Body of pancreas (tissue), 4 donors: ENCODE measurements at regions not wholly inside any gene's neighbourhood (a gene's known extent, or its start where the extent isn't known, plus 50 kb on each side); places are given as distances from the start of the nearest gene placed in this dataset.
"Not testable (repeated sequence)": the region's sequence is repeated elsewhere in the genome, so short reads cannot be mapped to it uniquely, and the experiment has no call there.

Experiments
- POLR2A ChIP-seq, 3 donors: fragments of 450-650 bp; IDR thresholded peaks; one replicate each; pipeline ENCODE4 v1.6.1; 2016; ENCODE audit warnings: antibody characterized with exemption in 3 of 3, mild to moderate bottlenecking in 2 of 3
- TF ChIP-seq, protein P1 (sequence below), 7 experiments: fragments of 450-650 bp in 4 of 7; fragments of 200-600 bp in 3 of 7; sonication (generic) in 3 of 7; IDR thresholded peaks; one replicate each; pipeline ENCODE4 v1.5.1; 2016 to 2019; ENCODE audit warnings: antibody characterized with exemption in 7 of 7

DNA sequence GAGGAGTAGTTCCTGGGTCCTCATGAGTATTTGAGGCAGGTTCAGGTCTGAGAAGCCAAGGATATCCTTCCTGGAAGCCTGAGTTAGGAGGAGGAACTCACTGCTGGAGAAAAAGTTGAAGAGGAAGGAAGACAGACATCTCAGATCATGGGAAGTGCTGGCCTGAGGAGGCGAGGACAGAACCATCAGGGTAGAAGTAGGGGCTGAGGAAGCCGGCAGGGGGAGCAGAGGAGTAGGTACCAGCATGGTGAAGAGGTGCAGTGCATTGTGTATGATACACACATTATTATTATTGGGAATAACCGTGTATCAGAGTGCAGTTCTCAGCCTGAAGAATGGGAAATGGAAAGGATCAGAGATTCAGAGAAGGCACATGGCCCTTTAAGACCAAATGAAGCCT is 103.2 kb upstream of the PRB2 start:
- TF ChIP-seq, protein P1, sequence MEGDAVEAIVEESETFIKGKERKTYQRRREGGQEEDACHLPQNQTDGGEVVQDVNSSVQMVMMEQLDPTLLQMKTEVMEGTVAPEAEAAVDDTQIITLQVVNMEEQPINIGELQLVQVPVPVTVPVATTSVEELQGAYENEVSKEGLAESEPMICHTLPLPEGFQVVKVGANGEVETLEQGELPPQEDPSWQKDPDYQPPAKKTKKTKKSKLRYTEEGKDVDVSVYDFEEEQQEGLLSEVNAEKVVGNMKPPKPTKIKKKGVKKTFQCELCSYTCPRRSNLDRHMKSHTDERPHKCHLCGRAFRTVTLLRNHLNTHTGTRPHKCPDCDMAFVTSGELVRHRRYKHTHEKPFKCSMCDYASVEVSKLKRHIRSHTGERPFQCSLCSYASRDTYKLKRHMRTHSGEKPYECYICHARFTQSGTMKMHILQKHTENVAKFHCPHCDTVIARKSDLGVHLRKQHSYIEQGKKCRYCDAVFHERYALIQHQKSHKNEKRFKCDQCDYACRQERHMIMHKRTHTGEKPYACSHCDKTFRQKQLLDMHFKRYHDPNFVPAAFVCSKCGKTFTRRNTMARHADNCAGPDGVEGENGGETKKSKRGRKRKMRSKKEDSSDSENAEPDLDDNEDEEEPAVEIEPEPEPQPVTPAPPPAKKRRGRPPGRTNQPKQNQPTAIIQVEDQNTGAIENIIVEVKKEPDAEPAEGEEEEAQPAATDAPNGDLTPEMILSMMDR (IDR thresholded peaks at IDR 0.05): not testable (repeated sequence)
- TF ChIP-seq POLR2A (IDR thresholded peaks at IDR 0.05): not testable (repeated sequence)
